HepG2 (cell line): ENCODE measurements at regions not wholly inside any gene's neighbourhood (a gene's known extent, or its start where the extent isn't known, plus 50 kb on each side); places are given as distances from the start of the nearest gene placed in this dataset.

Source experiments
- ATAC-seq: fragments of 200-7000 bp; cut with Tn5 transposase; 3 replicates; pipeline ENCODE4 v1.9.1; 2020; ENCODE audit warnings: mild to moderate bottlenecking, moderate library complexity
- BruUV-seq: library from RNA; stranded (reverse); fragments of 400-500 nt; replicated peaks from 2 replicates; lab custom pipeline; 2021; lab: Mats Ljungman, UMichigan
- CTCF ChIA-PET: fragments of 300-600 bp; formaldehyde crosslinking; extraction: SDS; loops from one replicate; lab custom pipeline; 2021; ENCODE audit warnings: low total read pairs, inconsistent platforms, low intra/inter-chr PET ratio; lab: Yijun Ruan, JAX
- POLR2A ChIA-PET: fragments of 350-600 bp; sonication (Branson Sonifier 250); formaldehyde crosslinking; loops from one replicate; lab custom pipeline; 2020; ENCODE audit warnings: antibody characterized with exemption, inconsistent platforms; lab: Yijun Ruan, JAX
- DNase-seq: peaks from one replicate; pipeline ENCODE4 v3.0.0-alpha.2; 2015; ENCODE audit warnings: low spot score
- FAIRE-seq: peaks from 3 replicates; lab custom pipeline; 2011; peaks lifted over from hg19 to GRCh38; lab: Jason Lieb, UNC
- H2AFZ ChIP-seq: one replicate; pipeline ENCODE4 v1.6.1; 2011; ENCODE audit warnings: low read length, inconsistent platforms
- H3K27ac ChIP-seq: fragments of 300-600 bp; 3 replicates; pipeline ENCODE4 v1.8.0; 2011; ENCODE audit warnings: mixed run types, mild to moderate bottlenecking, mixed read lengths, low read length, inconsistent platforms; ENCODE audit not compliant: insufficient read depth; ENCODE audit errors: extremely low read length
- H3K27me3 ChIP-seq, 2 experiments: fragments of 200-600 bp in 1 of 2; 2 replicates in 1 of 2; 3 replicates in 1 of 2; pipeline versions ENCODE4 v1.6.0 to v1.8.0; 2011; ENCODE audit warnings: low read length in 2 of 2, mild to moderate bottlenecking in 2 of 2, moderate library complexity in 2 of 2, inconsistent platforms in 1 of 2; ENCODE audit not compliant: insufficient read depth in 2 of 2, control insufficient read depth in 1 of 2
- H3K36me3 ChIP-seq, 2 experiments: fragments of 200-600 bp in 1 of 2; replicated peaks in 1 of 2; 2 replicates in 1 of 2; 3 replicates in 1 of 2; pipeline versions ENCODE4 v1.5.1 to v1.8.0; 2011; ENCODE audit warnings: low read length in 2 of 2, inconsistent platforms in 1 of 2; ENCODE audit not compliant: insufficient read depth in 2 of 2, control insufficient read depth in 1 of 2
- H3K4me1 ChIP-seq: 2 replicates; pipeline ENCODE4 v1.5.1; 2012; ENCODE audit warnings: low read length, inconsistent platforms; ENCODE audit not compliant: insufficient read depth
- H3K4me2 ChIP-seq: 2 replicates; pipeline ENCODE4 v1.6.0; 2011; ENCODE audit warnings: low read depth, low read length, inconsistent platforms
- H3K4me3 ChIP-seq, 3 experiments: fragments of 200-600 bp in 1 of 3; sonication (generic), shearing (Covaris generic) in 1 of 3; replicated peaks in 1 of 3; 2 replicates each; pipeline ENCODE4 v1.5.1; 2011 to 2016; ENCODE audit warnings: low read length in 3 of 3, inconsistent platforms in 2 of 3, low read depth in 2 of 3, mild to moderate bottlenecking in 2 of 3, control low read depth in 1 of 3, mixed read lengths in 1 of 3; ENCODE audit not compliant: insufficient read depth in 1 of 3
- H3K79me2 ChIP-seq: one replicate; pipeline ENCODE4 v1.6.1; 2011; ENCODE audit warnings: low read length, inconsistent platforms; ENCODE audit not compliant: insufficient read depth
- H3K9ac ChIP-seq: 2 replicates; pipeline ENCODE4 v1.6.0; 2011; ENCODE audit warnings: mild to moderate bottlenecking, low read depth, low read length, inconsistent platforms; ENCODE audit not compliant: insufficient read depth
- H3K9me3 ChIP-seq: 2 replicates; pipeline ENCODE4 v1.5.1; 2012; ENCODE audit warnings: mild to moderate bottlenecking, low read length
- H4K20me1 ChIP-seq: 2 replicates; pipeline ENCODE4 v1.6.0; 2011; ENCODE audit warnings: inconsistent platforms, mild to moderate bottlenecking, low read length, moderate library complexity; ENCODE audit not compliant: insufficient read depth
- ATF7 ChIP-seq, 2 experiments: fragments of 450-650 bp in 1 of 2; sonication (generic) in 1 of 2; formaldehyde crosslinking in 1 of 2; IDR thresholded peaks; 2 replicates each; pipeline versions ENCODE4 v1.4.0 to v1.6.1; 2016 to 2020; ENCODE audit warnings: antibody characterized with exemption in 1 of 2, mild to moderate bottlenecking in 1 of 2, missing genetic modification reagents in 1 of 2
- CREB1 ChIP-seq, 2 experiments: fragments of 450-650 bp in 1 of 2; IDR thresholded peaks; 2 replicates each; pipeline ENCODE4 v1.6.1; 2016 to 2017; ENCODE audit warnings: control low read depth in 1 of 2, mild to moderate bottlenecking in 1 of 2, missing compliant biosample characterization in 1 of 2, missing genetic modification characterization in 1 of 2
- HDAC6 ChIP-seq: fragments of 200-600 bp; sonication (generic); IDR thresholded peaks from 2 replicates; pipeline ENCODE4 v1.7.0; 2017; ENCODE audit warnings: mild to moderate bottlenecking, antibody characterized with exemption, low read length, low read depth
- SKI ChIP-seq: fragments of 450-650 bp; IDR thresholded peaks from one replicate; pipeline ENCODE4 v1.6.1; 2018; ENCODE audit warnings: mild to moderate bottlenecking; ENCODE audit not compliant: partially characterized antibody
- ZNF598 ChIP-seq: sonication (generic); formaldehyde crosslinking; IDR thresholded peaks from 2 replicates; pipeline ENCODE4 v1.5.1; 2020; ENCODE audit warnings: mild to moderate bottlenecking, missing genetic modification reagents, borderline replicate concordance
- ZNF619 ChIP-seq: sonication (generic); formaldehyde crosslinking; IDR thresholded peaks from 2 replicates; pipeline ENCODE4 v1.4.0; 2020; ENCODE audit warnings: mild to moderate bottlenecking, missing genetic modification reagents
- ZNF746 ChIP-seq: sonication (generic); formaldehyde crosslinking; IDR thresholded peaks from 2 replicates; pipeline ENCODE4 v1.8.0; 2022; ENCODE audit warnings: mild to moderate bottlenecking, missing genetic modification reagents
- ZSCAN21 ChIP-seq: sonication (generic); formaldehyde crosslinking; IDR thresholded peaks from 2 replicates; pipeline ENCODE4 v1.8.0; 2022; ENCODE audit warnings: mild to moderate bottlenecking, missing genetic modification reagents, moderate library complexity, borderline replicate concordance
- WGBS: methylation state at CpG from one replicate; pipeline ENCODE4 v1.1.6; 2017; ENCODE audit warnings: low lambda C conversion rate; 5-methylcytosine and 5-hydroxymethylcytosine counted together
- in situ Hi-C: cut with HindIII; loops from 2 replicates; pipeline ENCODE4 v1.10.0; 2017; ENCODE audit warnings: low pct_unique_long_range_greater_than_20kb; ENCODE audit not compliant: extremely low pct_ligation_motif_present
- intact Hi-C: fragments of 100-400 bp; cut with micrococcal nuclease; formaldehyde crosslinking; loops from one replicate; pipeline ENCODE4 v1.10.0; 2022; ENCODE audit not compliant: unreplicated experiment
- TF ChIP-seq, protein P1 (sequence below): sonication (generic); formaldehyde crosslinking; IDR thresholded peaks from 2 replicates; pipeline ENCODE4 v1.8.0; 2022; ENCODE audit warnings: mild to moderate bottlenecking, missing genetic modification reagents, moderate library complexity
- TF ChIP-seq, protein P2 (sequence below): sonication (generic); formaldehyde crosslinking; IDR thresholded peaks from 2 replicates; pipeline ENCODE4 v1.4.0; 2020; ENCODE audit warnings: mild to moderate bottlenecking, low read depth, missing genetic modification reagents

DNA sequence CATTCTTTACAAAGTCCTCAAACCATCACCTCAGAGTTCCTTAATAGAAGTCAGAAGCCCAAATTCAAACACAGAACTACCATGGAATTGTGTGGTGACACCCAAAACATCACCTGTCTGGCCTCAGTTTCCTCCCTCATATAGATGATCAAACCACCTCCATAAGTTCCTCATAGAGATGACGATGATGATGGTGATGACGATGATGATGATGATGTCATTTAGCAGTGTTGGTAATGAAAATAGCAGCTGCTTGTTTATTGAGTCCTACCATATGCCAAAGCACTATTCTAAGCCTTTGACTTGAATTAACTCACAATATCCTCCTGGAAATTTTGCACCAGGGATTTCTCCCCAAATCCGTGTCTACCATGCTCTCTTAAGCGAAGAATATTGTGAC is 139.9 kb downstream of the PROX1 start:
- FAIRE-seq (no peak), DNase-seq (no peak), ATAC-seq (no peak)
- intact Hi-C loops = no loop called here
- Histone ChIP-seq H3K4me1 (peaks cover 64% of the 10 kb centered on the region), H3K4me2 (no peak overlapping the region), H3K9ac (no peak overlapping the region), H2AFZ (no peak overlapping the region), H3K27me3 (peaks cover 0 to 7% of the 10 kb centered on the region in 2 experiments; a peak in 3 of 5 replicates), H3K27ac (no peak overlapping the region), H4K20me1 (no peaks in the 10 kb centered on the region), H3K9me3 (no peaks in the 10 kb centered on the region)
- WGBS = 97% methylated on average over 4 of the region's 4 CpGs
- POLR2A ChIA-PET = no interaction called here
- no TSS peak for BruUV-seq
- CTCF ChIA-PET = no interaction called here
- TF ChIP-seq CREB1 (IDR thresholded peaks at IDR 0.05) (peak; percentile 79), CREB1 (CRISPR knock-in tag; IDR thresholded peaks at IDR 0.05) (no peak), ATF7 (IDR thresholded peaks at IDR 0.05) (peak; percentile 82), ATF7 (CRISPR knock-in tag; IDR thresholded peaks at IDR 0.05) (no peak), SKI (no peak)
- TF ChIP-seq, all 625 proteins: peak for 2
- H3K4me3 ChIP-seq = no peak overlapping the region
- in situ Hi-C loops = loop anchor here (10.0 kb wide), 4 partner anchors 563 to 1003 kb away; no protein-coding TSS in a partner anchor
- H3K36me3 ChIP-seq = no peaks in the 10 kb centered on the region
- H3K79me2 ChIP-seq = no peaks in the 10 kb centered on the region

DNA sequence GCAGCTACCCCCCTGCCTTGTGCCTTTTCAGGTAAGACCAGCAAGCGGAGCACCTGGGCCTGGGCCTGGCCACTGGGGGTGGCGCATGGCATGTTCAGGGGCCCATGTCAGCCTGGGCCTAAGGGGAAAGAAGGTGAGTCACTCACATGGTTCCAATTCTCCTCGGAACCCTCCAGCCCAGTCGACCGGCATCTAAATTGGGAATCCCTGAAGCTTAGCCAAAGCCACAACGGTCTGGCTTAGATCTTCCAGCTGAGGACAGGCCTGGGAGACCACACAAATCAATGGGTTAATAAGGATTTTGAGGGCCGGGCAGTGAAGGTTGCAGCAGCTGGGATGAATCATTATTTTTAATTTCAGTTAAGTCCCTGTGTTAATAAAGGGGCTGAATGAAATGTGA is 145.1 kb upstream of the SMYD2 start:
- ATAC-seq (no peak), FAIRE-seq (no peak), DNase-seq (no peak)
- H3K4me1 ChIP-seq = 0 out of 2 replicates have a peak, but pooled peaks cover 12% of the 10 kb centered on the region
- no peak overlapping the region for H3K9ac ChIP-seq
- 30% methylated on average over 2 of the region's 7 CpGs for WGBS
- POLR2A ChIA-PET = no interaction called here
- BruUV-seq = no TSS peak
- H3K27me3 ChIP-seq = peaks cover 0 to 7% of the 10 kb centered on the region in 2 experiments; a peak in 3 of 5 replicates
- CTCF ChIA-PET = no interaction called here
- TF ChIP-seq, protein P1, sequence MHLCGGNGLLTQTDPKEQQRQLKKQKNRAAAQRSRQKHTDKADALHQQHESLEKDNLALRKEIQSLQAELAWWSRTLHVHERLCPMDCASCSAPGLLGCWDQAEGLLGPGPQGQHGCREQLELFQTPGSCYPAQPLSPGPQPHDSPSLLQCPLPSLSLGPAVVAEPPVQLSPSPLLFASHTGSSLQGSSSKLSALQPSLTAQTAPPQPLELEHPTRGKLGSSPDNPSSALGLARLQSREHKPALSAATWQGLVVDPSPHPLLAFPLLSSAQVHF (CRISPR knock-in tag) = no peak
- no peak for TF ChIP-seq CREB1 (IDR thresholded peaks at IDR 0.05)
- TF ChIP-seq CREB1 (CRISPR knock-in tag; IDR thresholded peaks at IDR 0.05) = no peak
- TF ChIP-seq, protein P2, sequence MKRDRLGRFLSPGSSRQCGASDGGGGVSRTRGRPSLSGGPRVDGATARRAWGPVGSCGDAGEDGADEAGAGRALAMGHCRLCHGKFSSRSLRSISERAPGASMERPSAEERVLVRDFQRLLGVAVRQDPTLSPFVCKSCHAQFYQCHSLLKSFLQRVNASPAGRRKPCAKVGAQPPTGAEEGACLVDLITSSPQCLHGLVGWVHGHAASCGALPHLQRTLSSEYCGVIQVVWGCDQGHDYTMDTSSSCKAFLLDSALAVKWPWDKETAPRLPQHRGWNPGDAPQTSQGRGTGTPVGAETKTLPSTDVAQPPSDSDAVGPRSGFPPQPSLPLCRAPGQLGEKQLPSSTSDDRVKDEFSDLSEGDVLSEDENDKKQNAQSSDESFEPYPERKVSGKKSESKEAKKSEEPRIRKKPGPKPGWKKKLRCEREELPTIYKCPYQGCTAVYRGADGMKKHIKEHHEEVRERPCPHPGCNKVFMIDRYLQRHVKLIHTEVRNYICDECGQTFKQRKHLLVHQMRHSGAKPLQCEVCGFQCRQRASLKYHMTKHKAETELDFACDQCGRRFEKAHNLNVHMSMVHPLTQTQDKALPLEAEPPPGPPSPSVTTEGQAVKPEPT (CRISPR knock-in tag) = no peak
- no peak for TF ChIP-seq ZSCAN21 (CRISPR knock-in tag)
- no peak for TF ChIP-seq HDAC6
- TF ChIP-seq ZNF746 (CRISPR knock-in tag) = no peak
- no peak for TF ChIP-seq ZNF598 (CRISPR knock-in tag)
- TF ChIP-seq ZNF619 (CRISPR knock-in tag) = no peak
- H3K36me3 ChIP-seq = no peaks in the 10 kb centered on the region
- in situ Hi-C loops (no loop called here), intact Hi-C loops (no loop called here)
- no peaks in the 10 kb centered on the region for H3K9me3 ChIP-seq
- H3K4me2 ChIP-seq = no peak overlapping the region
- no peaks in the 10 kb centered on the region for H3K79me2 ChIP-seq
- no peaks in the 10 kb centered on the region for H4K20me1 ChIP-seq
- H3K27ac ChIP-seq = no peak overlapping the region
- H3K4me3 ChIP-seq = no peak overlapping the region
- H2AFZ ChIP-seq = no peak overlapping the region
